ENCODE measurements at regions not wholly inside any gene's neighbourhood (a gene's known extent, or its start where the extent isn't known, plus 50 kb on each side); places are given as distances from the start of the nearest gene placed in this dataset.
A peak's percentile ranks its signal among the peaks of the same experiment; 100 is the strongest.

DNA sequence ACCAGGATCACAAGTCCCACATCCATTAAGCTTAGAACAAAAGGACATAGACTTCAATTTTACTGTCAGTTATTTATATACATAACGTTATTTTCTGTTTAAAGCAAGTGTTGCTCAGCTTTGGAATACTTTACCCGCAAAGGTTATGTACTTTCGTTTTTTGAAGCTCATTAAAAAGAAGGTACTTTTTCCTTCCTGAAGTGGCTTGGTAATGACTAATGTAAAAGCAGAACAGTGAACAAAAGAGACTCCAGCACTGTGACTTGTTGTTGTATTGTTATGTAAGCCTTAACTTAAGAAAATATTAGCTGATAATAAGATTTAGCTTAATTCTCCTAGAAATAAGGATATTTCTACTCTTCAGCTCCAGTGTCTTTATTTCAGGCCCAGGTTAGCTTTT lies 97.3 kb upstream of the SLCO6A1 start (continued):
- no peak for TF ChIP-seq NKRF (conservative IDR thresholded peaks at IDR 0.05)
- TF ChIP-seq HSF1 (IDR thresholded peaks at IDR 0.05; ENCODE audit: low read depth, low read length): no peak
- no peak for TF ChIP-seq MXI1 (IDR thresholded peaks at IDR 0.05; ENCODE audit: low read depth, low read length)
- peak; percentile 48; the same call in 1 of the 2 replicates for TF ChIP-seq NFIC (IDR thresholded peaks at IDR 0.05; ENCODE audit: low read depth, low read length)

GRCh38 chr5:102596951-102597350 lies 98.2 kb upstream of the SLCO6A1 start:
- intact Hi-C loops (cut with micrococcal nuclease; ENCODE audit: unreplicated experiment): no loop called here
- Histone ChIP-seq H2AFZ (ENCODE audit: control insufficient read depth, low read depth, low read length) (no peak overlapping the region), H3K27me3 (replicated peaks in 1 of 2; ENCODE audit: control insufficient read depth in 2 of 2, insufficient read depth in 2 of 2, low read length in 1 of 2) (no peaks in the 10 kb centered on the region), H3K9ac (ENCODE audit: control insufficient read depth, insufficient read depth, low read length) (no peak overlapping the region), H3K4me3 (no peak overlapping the region), H3K4me2 (ENCODE audit: control insufficient read depth, insufficient read depth) (no peak overlapping the region), H3K79me2 (ENCODE audit: control insufficient read depth, insufficient read depth, low read length) (no peaks in the 10 kb centered on the region), H4K20me1 (ENCODE audit: control insufficient read depth, insufficient read depth) (no peaks in the 10 kb centered on the region), H3K9me3 (replicated peaks; ENCODE audit: control insufficient read depth, insufficient read depth, low read length) (no peaks in the 10 kb centered on the region; the same call in 2 of the 3 replicates), H3K4me1 (ENCODE audit: control insufficient read depth, insufficient read depth, low read length) (no peaks in the 10 kb centered on the region), H3K27ac (ENCODE audit: control insufficient read depth, insufficient read depth) (no peak overlapping the region), H3K36me3 (ENCODE audit: control insufficient read depth in 2 of 2, insufficient read depth in 2 of 2, low read length in 1 of 2) (no peaks in the 10 kb centered on the region)
- SMC1A ChIA-PET (ENCODE audit: uncharacterized antibody, unreplicated experiment): interaction anchor here (1.1 to 1.6 kb wide), 3 partner anchors 12 to 19 kb away, joined by 3 to 4 read pairs (median 3); no protein-coding TSS in a partner anchor
- no peak for FAIRE-seq
- CTCF ChIA-PET: interaction anchor here (1.0 kb wide), 1 partner anchor 11 kb away, joined by 3 read pairs; no protein-coding TSS in a partner anchor
- no peak for DNase-seq (ENCODE audit: low read depth, low spot score)
- 100% methylated on average over 1 of the region's 1 CpG for WGBS (ENCODE audit: insufficient coverage, insufficient replicate concordance, low lambda C conversion rate, missing lambda C conversion rate)
- RAD21 ChIA-PET (ENCODE audit: unreplicated experiment): interaction anchor here (1.1 to 1.3 kb wide), 3 partner anchors 10 to 663 kb away, joined by 3 to 4 read pairs (median 3); no protein-coding TSS in a partner anchor
- no TSS peak for BruUV-seq (replicated peaks)
- in situ Hi-C loops (cut with MboI): no loop called here
- POLR2A ChIA-PET: no interaction called here
- no peak for ATAC-seq
- TF ChIP-seq POLR2AphosphoS2 (IDR thresholded peaks at IDR 0.05; ENCODE audit: low read depth, low read length): no peak
- no peak for TF ChIP-seq MEF2A (IDR thresholded peaks at IDR 0.05; ENCODE audit: insufficient read depth, low read depth, low read length)
- no peak for TF ChIP-seq TARDBP (IDR thresholded peaks at IDR 0.05; ENCODE audit: borderline replicate concordance)
- no peak for TF ChIP-seq SUPT20H (IDR thresholded peaks at IDR 0.05; ENCODE audit: borderline replicate concordance, control insufficient read depth, low read depth, low read length)
- TF ChIP-seq NFYB (IDR thresholded peaks at IDR 0.05; ENCODE audit: insufficient read depth, low read depth, low read length): no peak
- no peak for TF ChIP-seq YY1 (IDR thresholded peaks at IDR 0.05; ENCODE audit: low read depth, low read length)
- no peak for TF ChIP-seq NR2C1 (IDR thresholded peaks at IDR 0.05)
- no peak for TF ChIP-seq RBBP5 (conservative IDR thresholded peaks at IDR 0.05)
- TF ChIP-seq E2F8 (IDR thresholded peaks at IDR 0.05; ENCODE audit: low read depth, partially characterized antibody): no peak
- TF ChIP-seq, protein P1, sequence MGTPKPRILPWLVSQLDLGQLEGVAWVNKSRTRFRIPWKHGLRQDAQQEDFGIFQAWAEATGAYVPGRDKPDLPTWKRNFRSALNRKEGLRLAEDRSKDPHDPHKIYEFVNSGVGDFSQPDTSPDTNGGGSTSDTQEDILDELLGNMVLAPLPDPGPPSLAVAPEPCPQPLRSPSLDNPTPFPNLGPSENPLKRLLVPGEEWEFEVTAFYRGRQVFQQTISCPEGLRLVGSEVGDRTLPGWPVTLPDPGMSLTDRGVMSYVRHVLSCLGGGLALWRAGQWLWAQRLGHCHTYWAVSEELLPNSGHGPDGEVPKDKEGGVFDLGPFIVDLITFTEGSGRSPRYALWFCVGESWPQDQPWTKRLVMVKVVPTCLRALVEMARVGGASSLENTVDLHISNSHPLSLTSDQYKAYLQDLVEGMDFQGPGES (IDR thresholded peaks at IDR 0.05): no peak

Measured in GM12878 (cell line).